Tibial nerve (tissue), 4 donors: ENCODE measurements at regions not wholly inside any gene's neighbourhood (a gene's known extent, or its start where the extent isn't known, plus 50 kb on each side); places are given as distances from the start of the nearest gene placed in this dataset.

Experiments
- DNase-seq, 2 donors: peaks; one replicate each; pipeline ENCODE4 v3.0.0-alpha.2; 2019; ENCODE audit warnings: low spot score in 2 of 2
- H3K27ac ChIP-seq, 4 donors: fragments of 200-600 bp; sonication (generic) in 3 of 4; one replicate each; pipeline ENCODE4 v1.5.1; 2017 to 2019; ENCODE audit warnings: mild to moderate bottlenecking in 1 of 4
- H3K27me3 ChIP-seq, 2 donors: fragments of 200-600 bp; sonication (generic) in 1 of 2; one replicate each; pipeline versions ENCODE4 v1.5.1 to v1.6.0; 2017 to 2019
- H3K36me3 ChIP-seq, 3 donors: fragments of 200-600 bp; sonication (generic); one replicate each; pipeline ENCODE4 v1.5.1; 2018 to 2019
- H3K4me1 ChIP-seq, 4 donors: fragments of 200-600 bp; sonication (generic) in 3 of 4; one replicate each; pipeline ENCODE4 v1.5.1; 2017 to 2019
- H3K4me3 ChIP-seq, 4 donors: fragments of 200-600 bp; sonication (generic) in 3 of 4; one replicate each; pipeline ENCODE4 v1.5.1; 2017 to 2019; ENCODE audit warnings: mild to moderate bottlenecking in 1 of 4, moderate library complexity in 1 of 4
- H3K9me3 ChIP-seq, 4 donors: fragments of 200-600 bp; sonication (generic) in 3 of 4; one replicate each; pipeline ENCODE4 v1.5.1; 2017 to 2019
- EP300 ChIP-seq, 2 donors: sonication (generic); formaldehyde crosslinking; IDR thresholded peaks; one replicate each; pipeline ENCODE4 v1.6.1; 2017; ENCODE audit warnings: antibody characterized with exemption in 2 of 2, mild to moderate bottlenecking in 1 of 2
- POLR2A ChIP-seq, 2 donors: fragments of 450-650 bp; IDR thresholded peaks; one replicate each; pipeline ENCODE4 v1.6.1; 2017; ENCODE audit warnings: antibody characterized with exemption in 2 of 2, mild to moderate bottlenecking in 2 of 2, moderate library complexity in 2 of 2
- WGBS, 2 donors: methylation state at CpG; one replicate each; pipeline ENCODE4 v1.1.5; 2018; 5-methylcytosine and 5-hydroxymethylcytosine counted together
- TF ChIP-seq, protein P1 (sequence below), 5 experiments: fragments of 200-600 bp in 3 of 5; fragments of 450-650 bp in 2 of 5; sonication (generic) in 3 of 5; IDR thresholded peaks; one replicate each; pipeline ENCODE4 v1.5.1; 2016 to 2019; ENCODE audit warnings: antibody characterized with exemption in 5 of 5, mild to moderate bottlenecking in 3 of 5, moderate library complexity in 2 of 5

DNA sequence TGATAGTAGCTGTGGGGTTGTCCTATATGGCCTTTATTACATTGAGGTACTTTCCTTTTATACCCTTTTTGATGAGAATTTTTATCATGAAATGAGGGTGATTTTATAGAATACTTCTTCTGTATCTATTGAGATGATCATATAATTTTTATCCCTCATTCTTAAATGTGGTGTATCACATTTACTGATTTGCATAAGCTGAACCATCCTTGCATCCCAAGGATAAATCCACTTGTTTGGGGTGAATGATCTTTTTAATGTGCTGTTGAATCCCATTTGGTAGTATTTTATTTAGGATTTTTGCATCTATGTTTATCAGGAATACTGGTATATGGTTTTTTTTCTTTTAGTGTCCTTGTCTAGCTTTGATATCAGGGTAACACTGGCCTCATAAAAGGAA lies 84.5 kb upstream of the IL6 start:
- DNase-seq: no peak
- H3K27me3 ChIP-seq: no peaks in the 10 kb centered on the region
- peaks cover 0 to 50% (median 17%) of the 10 kb centered on the region in 4 donors for H3K9me3 ChIP-seq
- TF ChIP-seq EP300 (IDR thresholded peaks at IDR 0.05) (no peak), POLR2A (IDR thresholded peaks at IDR 0.05) (no peak)
- TF ChIP-seq, protein P1, sequence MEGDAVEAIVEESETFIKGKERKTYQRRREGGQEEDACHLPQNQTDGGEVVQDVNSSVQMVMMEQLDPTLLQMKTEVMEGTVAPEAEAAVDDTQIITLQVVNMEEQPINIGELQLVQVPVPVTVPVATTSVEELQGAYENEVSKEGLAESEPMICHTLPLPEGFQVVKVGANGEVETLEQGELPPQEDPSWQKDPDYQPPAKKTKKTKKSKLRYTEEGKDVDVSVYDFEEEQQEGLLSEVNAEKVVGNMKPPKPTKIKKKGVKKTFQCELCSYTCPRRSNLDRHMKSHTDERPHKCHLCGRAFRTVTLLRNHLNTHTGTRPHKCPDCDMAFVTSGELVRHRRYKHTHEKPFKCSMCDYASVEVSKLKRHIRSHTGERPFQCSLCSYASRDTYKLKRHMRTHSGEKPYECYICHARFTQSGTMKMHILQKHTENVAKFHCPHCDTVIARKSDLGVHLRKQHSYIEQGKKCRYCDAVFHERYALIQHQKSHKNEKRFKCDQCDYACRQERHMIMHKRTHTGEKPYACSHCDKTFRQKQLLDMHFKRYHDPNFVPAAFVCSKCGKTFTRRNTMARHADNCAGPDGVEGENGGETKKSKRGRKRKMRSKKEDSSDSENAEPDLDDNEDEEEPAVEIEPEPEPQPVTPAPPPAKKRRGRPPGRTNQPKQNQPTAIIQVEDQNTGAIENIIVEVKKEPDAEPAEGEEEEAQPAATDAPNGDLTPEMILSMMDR (IDR thresholded peaks at IDR 0.05): no peak
- H3K27ac ChIP-seq: no peak overlapping the region
- no peaks in the 10 kb centered on the region for H3K36me3 ChIP-seq
- no peak overlapping the region for H3K4me3 ChIP-seq
- no peaks in the 10 kb centered on the region for H3K4me1 ChIP-seq

DNA sequence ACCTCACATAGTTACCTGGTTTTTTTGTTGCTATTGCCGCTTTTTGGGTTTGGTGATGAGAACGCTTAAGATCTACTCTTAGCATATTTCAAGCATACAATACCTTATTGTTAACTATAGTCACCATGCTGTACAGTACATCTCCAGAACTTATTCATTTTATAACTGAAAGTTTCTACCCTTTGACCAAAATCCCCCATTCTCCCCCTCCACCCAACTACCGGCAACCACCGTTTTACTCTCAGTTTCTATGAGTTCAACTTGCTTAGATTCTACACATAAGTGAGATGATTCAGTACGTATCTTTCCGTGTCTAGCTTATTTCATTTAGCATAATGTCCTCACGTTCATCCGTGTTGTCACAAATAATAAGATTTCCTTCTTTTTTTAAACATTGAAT lies 86.7 kb upstream of the IL6 start:
- peaks cover 0 to 35% (median 11%) of the 10 kb centered on the region in 4 donors for H3K9me3 ChIP-seq
- no peaks in the 10 kb centered on the region for H3K27me3 ChIP-seq
- TF ChIP-seq EP300 (IDR thresholded peaks at IDR 0.05) (no peak), POLR2A (IDR thresholded peaks at IDR 0.05) (no peak)
- TF ChIP-seq, protein P1 (IDR thresholded peaks at IDR 0.05): no peak
- H3K27ac ChIP-seq: no peak overlapping the region
- no peaks in the 10 kb centered on the region for H3K36me3 ChIP-seq
- DNase-seq: no peak
- no peak overlapping the region for H3K4me3 ChIP-seq
- 90 to 92% methylated on average over 8 of the region's 8 CpGs for WGBS, 2 donors
- no peaks in the 10 kb centered on the region for H3K4me1 ChIP-seq

DNA sequence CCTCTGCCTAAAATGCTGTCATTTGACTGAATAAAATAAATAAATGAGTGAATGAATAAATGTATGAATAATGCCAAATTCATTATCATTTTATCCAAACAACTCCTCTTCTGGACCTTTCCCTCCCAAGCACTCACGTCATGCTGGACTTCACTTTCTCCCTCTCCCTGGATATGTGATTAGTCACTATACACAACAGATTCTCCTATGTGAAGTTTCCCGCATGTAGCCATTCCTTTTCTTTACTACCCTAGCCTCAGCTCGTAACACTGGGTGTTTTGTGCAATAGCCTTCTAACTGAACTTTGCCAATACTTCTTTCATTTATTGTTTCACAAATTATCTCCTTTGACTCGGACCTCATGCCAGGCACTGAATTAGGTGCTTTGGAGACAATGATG lies 87.6 kb upstream of the IL6 start:
- Histone ChIP-seq H3K36me3 (no peaks in the 10 kb centered on the region), H3K9me3 (peaks cover 0 to 29% (median 9%) of the 10 kb centered on the region in 4 donors), H3K4me3 (no peak overlapping the region), H3K27me3 (no peaks in the 10 kb centered on the region), H3K27ac (no peak overlapping the region), H3K4me1 (peaks cover 0 to 2% (median 0%) of the 10 kb centered on the region in 4 donors)
- 63 to 67% methylated on average over 4 of the region's 4 CpGs for WGBS, 2 donors
- TF ChIP-seq EP300 (IDR thresholded peaks at IDR 0.05): no peak
- TF ChIP-seq POLR2A (IDR thresholded peaks at IDR 0.05): no peak
- TF ChIP-seq, protein P1 (IDR thresholded peaks at IDR 0.05): no peak
- no peak for DNase-seq

DNA sequence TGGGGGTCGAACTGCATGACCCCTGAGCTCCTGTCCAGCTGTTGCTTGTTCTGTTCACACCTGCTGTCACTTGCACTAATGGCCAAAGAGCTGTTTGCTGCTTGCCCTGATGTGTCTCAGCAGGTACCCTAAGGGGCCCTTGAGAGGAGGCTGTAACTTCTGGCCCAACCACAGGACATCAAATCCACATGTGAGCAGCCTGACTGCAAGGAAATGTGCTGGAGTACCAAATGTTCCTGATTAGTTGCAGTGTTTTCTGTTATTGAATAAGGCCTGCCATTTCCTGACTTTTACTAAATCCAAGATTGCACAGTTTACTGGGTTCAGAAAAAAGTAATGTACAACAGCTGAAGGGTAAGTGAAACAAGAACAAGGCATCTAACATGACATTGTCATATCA lies 91.7 kb upstream of the IL6 start:
- 46 to 75% methylated on average over 1 of the region's 1 CpG for WGBS, 2 donors
- no peaks in the 10 kb centered on the region for H3K9me3 ChIP-seq
- H3K36me3 ChIP-seq: no peaks in the 10 kb centered on the region
- TF ChIP-seq EP300 (IDR thresholded peaks at IDR 0.05): no peak
- TF ChIP-seq, protein P1 (IDR thresholded peaks at IDR 0.05): no peak
- no peak for TF ChIP-seq POLR2A (IDR thresholded peaks at IDR 0.05)
- H3K4me1 ChIP-seq: peaks cover 0 to 27% (median 2%) of the 10 kb centered on the region in 4 donors
- no peaks in the 10 kb centered on the region for H3K27me3 ChIP-seq
- no peak overlapping the region for H3K4me3 ChIP-seq
- no peak for DNase-seq
- no peak overlapping the region for H3K27ac ChIP-seq

DNA sequence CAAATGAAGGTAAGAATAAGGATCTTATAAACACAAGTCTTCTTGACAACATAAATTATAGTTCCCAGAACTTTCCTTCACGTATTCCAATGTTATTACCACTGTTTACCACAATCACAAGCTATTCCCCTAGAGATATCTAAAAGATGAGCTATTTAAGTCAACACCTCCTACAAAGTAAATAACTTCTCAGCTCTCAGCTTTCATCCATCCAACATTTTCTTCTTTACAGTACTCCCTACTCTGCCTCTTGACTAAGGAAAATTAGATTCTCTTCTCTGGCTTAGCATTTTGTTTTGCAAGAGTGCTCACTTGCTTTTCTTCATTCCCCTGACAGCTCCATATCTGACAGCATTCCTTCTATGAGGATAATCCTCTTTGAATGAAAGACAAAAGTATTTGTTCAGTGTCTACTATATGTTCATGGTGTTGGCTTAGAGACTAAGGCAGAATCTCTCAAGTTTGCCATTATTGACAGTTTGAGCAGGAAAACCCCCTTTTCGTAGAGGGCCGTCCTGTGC lies 93.0 kb upstream of the IL6 start:
- Histone ChIP-seq H3K36me3 (no peaks in the 10 kb centered on the region), H3K27ac (peak overlapping the region in 2 of 4 donors; percentile 4 to 32), H3K27me3 (no peaks in the 10 kb centered on the region), H3K4me1 (peaks cover 0 to 29% (median 2%) of the 10 kb centered on the region in 4 donors), H3K4me3 (no peak overlapping the region), H3K9me3 (no peaks in the 10 kb centered on the region)
- no peak for DNase-seq
- no peak for TF ChIP-seq EP300 (IDR thresholded peaks at IDR 0.05)
- TF ChIP-seq, protein P1 (IDR thresholded peaks at IDR 0.05): no peak
- TF ChIP-seq POLR2A (IDR thresholded peaks at IDR 0.05): no peak
- WGBS, 2 donors: 62 to 73% methylated on average over 3 of the region's 3 CpGs
